ENCODE measurements at regions not wholly inside any gene's neighbourhood (a gene's known extent, or its start where the extent isn't known, plus 50 kb on each side); places are given as distances from the start of the nearest gene placed in this dataset.

DNA sequence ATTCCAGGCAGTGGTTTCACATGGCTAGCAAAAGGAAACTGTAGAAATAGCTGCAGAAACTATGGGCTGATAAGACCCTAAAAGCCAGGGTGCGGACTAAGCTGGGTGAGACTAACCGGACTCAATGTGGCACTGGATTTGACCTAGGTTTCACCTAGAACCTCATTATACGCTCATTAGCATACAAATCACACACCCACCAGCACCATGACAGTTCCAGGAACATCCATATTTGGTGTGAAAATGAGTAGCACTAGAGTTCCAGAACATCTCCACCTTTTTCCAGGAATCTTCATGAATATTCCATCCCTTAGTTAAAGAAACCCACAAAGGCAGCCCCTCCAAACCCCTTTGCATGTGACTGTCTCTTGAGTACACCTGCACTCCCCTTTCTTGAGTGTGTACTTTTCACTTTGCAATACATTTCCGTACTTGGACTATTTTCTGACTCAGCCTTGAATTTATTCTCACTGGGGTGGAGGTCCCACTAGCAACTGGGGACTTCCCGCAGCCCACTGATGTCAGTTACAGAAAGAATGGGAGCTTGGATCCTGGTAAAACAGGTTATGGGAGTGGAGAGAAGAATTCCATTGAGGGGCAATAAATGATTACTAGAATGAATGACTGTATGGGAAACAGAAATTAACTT lies 58.0 kb upstream of the SPATA31C2 start:
- TF ChIP-seq, protein P1, sequence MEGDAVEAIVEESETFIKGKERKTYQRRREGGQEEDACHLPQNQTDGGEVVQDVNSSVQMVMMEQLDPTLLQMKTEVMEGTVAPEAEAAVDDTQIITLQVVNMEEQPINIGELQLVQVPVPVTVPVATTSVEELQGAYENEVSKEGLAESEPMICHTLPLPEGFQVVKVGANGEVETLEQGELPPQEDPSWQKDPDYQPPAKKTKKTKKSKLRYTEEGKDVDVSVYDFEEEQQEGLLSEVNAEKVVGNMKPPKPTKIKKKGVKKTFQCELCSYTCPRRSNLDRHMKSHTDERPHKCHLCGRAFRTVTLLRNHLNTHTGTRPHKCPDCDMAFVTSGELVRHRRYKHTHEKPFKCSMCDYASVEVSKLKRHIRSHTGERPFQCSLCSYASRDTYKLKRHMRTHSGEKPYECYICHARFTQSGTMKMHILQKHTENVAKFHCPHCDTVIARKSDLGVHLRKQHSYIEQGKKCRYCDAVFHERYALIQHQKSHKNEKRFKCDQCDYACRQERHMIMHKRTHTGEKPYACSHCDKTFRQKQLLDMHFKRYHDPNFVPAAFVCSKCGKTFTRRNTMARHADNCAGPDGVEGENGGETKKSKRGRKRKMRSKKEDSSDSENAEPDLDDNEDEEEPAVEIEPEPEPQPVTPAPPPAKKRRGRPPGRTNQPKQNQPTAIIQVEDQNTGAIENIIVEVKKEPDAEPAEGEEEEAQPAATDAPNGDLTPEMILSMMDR (conservative IDR thresholded peaks at IDR 0.05; ENCODE audit: low read depth, low read length) = no peak
- no peak for TF ChIP-seq EZH2 (IDR thresholded peaks at IDR 0.05; ENCODE audit: low read length, unreplicated experiment)
